ENCODE measurements at regions not wholly inside any gene's neighbourhood (a gene's known extent, or its start where the extent isn't known, plus 50 kb on each side); places are given as distances from the start of the nearest gene placed in this dataset.

DNA sequence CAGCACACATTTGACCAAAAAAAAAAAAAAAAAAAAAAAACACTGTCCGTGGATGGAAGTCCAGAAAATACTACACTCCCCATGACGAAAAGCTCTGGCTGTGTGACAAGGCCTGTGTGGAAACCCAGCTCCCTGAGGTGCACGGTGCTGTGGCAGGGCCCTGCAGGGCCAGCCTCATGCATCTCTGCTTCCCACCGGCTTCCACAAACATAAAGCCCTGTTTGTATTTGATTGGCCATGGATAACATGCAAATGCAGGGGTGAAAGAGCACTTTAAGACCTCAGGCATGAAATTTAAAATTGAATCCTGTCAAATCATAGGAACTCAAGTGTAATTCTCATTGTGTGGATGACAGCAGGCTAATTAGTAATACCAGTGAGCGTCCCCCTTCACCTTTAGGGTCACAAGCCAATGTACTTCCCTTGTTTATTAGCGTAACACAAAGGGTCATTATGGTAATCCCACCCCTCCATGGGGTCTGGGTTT, 757.2 kb downstream of the GALR1 start:
- TF ChIP-seq, protein P1, sequence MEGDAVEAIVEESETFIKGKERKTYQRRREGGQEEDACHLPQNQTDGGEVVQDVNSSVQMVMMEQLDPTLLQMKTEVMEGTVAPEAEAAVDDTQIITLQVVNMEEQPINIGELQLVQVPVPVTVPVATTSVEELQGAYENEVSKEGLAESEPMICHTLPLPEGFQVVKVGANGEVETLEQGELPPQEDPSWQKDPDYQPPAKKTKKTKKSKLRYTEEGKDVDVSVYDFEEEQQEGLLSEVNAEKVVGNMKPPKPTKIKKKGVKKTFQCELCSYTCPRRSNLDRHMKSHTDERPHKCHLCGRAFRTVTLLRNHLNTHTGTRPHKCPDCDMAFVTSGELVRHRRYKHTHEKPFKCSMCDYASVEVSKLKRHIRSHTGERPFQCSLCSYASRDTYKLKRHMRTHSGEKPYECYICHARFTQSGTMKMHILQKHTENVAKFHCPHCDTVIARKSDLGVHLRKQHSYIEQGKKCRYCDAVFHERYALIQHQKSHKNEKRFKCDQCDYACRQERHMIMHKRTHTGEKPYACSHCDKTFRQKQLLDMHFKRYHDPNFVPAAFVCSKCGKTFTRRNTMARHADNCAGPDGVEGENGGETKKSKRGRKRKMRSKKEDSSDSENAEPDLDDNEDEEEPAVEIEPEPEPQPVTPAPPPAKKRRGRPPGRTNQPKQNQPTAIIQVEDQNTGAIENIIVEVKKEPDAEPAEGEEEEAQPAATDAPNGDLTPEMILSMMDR (conservative IDR thresholded peaks at IDR 0.05; ENCODE audit: low read depth, low read length), result no peak
- DNase-seq (ENCODE audit: low read depth), result no peak
- no peak overlapping the region for H3K4me3 ChIP-seq (ENCODE audit: low read depth, low read length)

DNA sequence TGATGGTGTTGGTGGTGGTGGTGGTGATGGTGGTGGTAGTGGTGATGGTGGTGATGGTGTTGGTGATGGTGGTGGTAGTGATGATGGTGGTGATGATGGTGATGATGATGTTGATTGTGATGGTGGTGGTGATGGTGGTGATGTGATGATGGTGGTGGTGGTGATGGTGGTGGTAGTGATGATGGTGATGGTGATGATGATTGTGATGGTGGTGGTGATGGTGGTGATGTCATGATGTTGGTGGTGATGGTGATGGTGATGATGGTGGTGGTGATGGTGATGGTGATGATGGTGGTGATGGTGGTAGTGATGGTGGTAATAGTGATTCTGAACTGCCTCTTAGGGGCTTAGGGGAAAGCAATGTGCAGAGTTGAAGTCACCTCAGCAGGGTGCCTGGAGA, 760.7 kb downstream of the GALR1 start:
- no peak for DNase-seq (ENCODE audit: low read depth)
- TF ChIP-seq, protein P1 (conservative IDR thresholded peaks at IDR 0.05; ENCODE audit: low read depth, low read length), result no peak
- H3K4me3 ChIP-seq (ENCODE audit: low read depth, low read length), result no peak overlapping the region

DNA sequence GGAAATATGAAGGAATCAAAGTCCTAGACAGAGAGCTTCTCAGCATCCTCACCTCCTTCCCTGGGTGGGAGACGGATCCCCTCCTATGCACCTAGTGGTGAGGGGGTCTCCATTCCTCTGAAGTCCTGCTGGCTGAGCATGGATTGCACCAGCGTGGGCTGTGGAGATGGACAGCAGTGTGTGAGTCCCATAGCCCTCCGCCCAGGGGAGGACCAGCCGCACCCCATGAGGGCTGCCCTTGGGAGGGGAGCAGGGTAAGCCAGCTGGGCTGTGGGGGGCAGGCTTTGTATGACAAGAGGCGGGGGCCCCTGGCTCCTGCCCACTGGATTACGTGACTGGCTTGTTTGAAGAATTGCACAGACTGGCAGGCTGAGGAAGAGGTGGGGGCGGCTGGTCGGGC, 768.2 kb downstream of the GALR1 start:
- DNase-seq (ENCODE audit: low read depth), result no peak
- no peak overlapping the region for H3K4me3 ChIP-seq (ENCODE audit: low read depth, low read length)
- TF ChIP-seq, protein P1 (conservative IDR thresholded peaks at IDR 0.05; ENCODE audit: low read depth, low read length), result no peak

DNA sequence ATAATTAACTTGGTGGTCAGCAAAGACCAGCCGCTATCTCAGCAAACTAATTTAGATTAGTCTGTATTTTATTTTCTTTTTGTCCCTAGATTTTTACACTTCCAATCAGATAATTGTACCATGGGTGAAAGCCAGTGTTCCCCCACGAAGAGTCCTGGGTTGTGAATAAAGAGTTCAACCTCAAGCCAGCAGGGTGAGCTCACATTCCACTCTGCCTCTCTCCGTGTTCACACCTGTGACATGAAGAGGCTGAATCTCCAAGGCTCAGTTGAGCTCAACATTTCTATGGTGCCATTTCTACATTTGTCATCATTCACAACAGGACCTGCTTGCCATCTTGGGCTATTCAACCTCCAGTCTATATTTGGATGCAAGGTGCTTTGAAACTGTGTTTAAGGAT, 771.5 kb downstream of the GALR1 start:
- no peak for DNase-seq (ENCODE audit: low read depth)
- TF ChIP-seq, protein P1 (conservative IDR thresholded peaks at IDR 0.05; ENCODE audit: low read depth, low read length), result no peak
- H3K4me3 ChIP-seq (ENCODE audit: low read depth, low read length), result no peak overlapping the region

DNA sequence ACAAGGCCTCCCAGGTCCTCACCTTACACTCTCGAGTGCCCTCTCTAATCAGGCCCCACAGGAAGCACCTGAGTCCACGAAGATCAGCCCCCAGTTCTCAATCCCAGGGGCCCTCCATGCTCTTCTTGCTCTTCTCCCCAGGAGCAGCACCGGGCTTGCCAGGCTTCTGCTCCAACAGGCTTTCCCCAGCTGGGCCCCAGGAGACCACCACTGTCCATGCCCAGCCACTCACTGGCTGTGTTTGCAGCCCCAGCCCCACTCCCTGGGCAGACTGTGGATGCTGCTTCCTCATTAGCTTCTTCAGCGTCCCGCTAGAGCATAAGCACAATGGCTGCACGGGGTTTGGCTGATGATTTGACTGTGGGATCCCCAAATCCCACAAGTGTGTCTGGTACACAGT, 781.9 kb downstream of the GALR1 start:
- TF ChIP-seq, protein P1 (conservative IDR thresholded peaks at IDR 0.05; ENCODE audit: low read depth, low read length), result no peak
- no peak overlapping the region for H3K4me3 ChIP-seq (ENCODE audit: low read depth, low read length)
- no peak for DNase-seq (ENCODE audit: low read depth)

DNA sequence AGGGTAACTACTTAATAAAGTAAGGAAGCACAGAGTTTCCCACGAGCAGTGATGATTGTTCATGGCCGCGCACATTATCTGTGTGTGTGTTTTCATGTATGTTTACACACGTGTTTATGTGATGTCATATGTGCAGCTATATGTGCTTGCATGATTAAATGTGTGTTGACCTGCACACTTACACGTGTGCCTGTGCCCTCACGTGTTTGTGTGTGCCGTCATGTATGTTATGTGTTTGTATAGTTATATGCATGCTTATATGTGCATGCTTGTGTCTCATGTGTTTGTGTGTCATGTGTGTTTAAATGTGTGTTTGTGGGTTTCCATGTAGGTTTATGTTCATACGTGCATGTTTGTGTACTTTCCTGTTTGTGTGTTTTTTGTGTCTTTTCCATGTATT, 782.3 kb downstream of the GALR1 start:
- no peak overlapping the region for H3K4me3 ChIP-seq (ENCODE audit: low read depth, low read length)
- no peak for DNase-seq (ENCODE audit: low read depth)
- TF ChIP-seq, protein P1 (conservative IDR thresholded peaks at IDR 0.05; ENCODE audit: low read depth, low read length), result no peak

DNA sequence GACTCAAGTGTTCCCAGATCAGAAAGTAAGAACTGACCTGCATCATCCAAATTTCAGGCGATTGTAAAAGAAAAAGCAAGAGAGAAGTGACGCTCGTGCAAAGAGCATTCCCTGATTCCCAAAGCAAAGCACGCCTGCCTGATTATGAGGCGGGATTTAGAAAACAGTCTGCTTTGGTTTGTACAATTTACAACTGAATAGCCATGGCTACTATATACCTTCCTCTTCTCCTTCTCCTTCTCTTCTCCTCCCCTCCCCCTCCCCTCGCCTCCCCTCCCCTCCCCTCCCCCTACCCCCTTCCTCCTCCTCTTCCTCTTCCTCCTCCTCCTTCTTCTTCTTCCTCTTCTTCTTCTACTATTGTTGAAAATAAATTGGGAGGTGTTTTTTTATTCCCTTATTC, 782.9 kb downstream of the GALR1 start:
- TF ChIP-seq, protein P1 (conservative IDR thresholded peaks at IDR 0.05; ENCODE audit: low read depth, low read length), result no peak
- DNase-seq (ENCODE audit: low read depth), result no peak
- H3K4me3 ChIP-seq (ENCODE audit: low read depth, low read length), result no peak overlapping the region
